ENCODE measurements at regions not wholly inside any gene's neighbourhood (a gene's known extent, or its start where the extent isn't known, plus 50 kb on each side); places are given as distances from the start of the nearest gene placed in this dataset.

GRCh38 chr1:194014014-194014413 lies 827.6 kb upstream of the B3GALT2 start:
- TF ChIP-seq ZNF8 (CRISPR knock-in tag; IDR thresholded peaks at IDR 0.05) (no peak), TSHZ2 (CRISPR knock-in tag; IDR thresholded peaks at IDR 0.05) (no peak), PATZ1 (CRISPR knock-in tag; IDR thresholded peaks at IDR 0.05; ENCODE audit: borderline replicate concordance) (no peak), RARB (CRISPR knock-in tag; IDR thresholded peaks at IDR 0.05) (no peak), ESRRG (CRISPR knock-in tag; IDR thresholded peaks at IDR 0.05) (no peak), OSR1 (CRISPR knock-in tag; IDR thresholded peaks at IDR 0.05) (no peak), POU6F1 (CRISPR knock-in tag; IDR thresholded peaks at IDR 0.05; ENCODE audit: borderline replicate concordance, low read depth) (no peak), CREB5 (CRISPR knock-in tag; IDR thresholded peaks at IDR 0.05; ENCODE audit: low read depth) (no peak), ZFP3 (CRISPR knock-in tag; IDR thresholded peaks at IDR 0.05) (no peak), PPARA (CRISPR knock-in tag; IDR thresholded peaks at IDR 0.05; ENCODE audit: borderline replicate concordance) (no peak), ARNTL (CRISPR knock-in tag; IDR thresholded peaks at IDR 0.05; ENCODE audit: borderline replicate concordance, low read depth) (no peak), GLIS3 (CRISPR knock-in tag; IDR thresholded peaks at IDR 0.05) (no peak)
